ENCODE measurements at regions not wholly inside any gene's neighbourhood (a gene's known extent, or its start where the extent isn't known, plus 50 kb on each side); places are given as distances from the start of the nearest gene placed in this dataset.

GRCh38 chr2:22843919-22844537 lies 541.0 kb upstream of the KLHL29 start:
- H3K4me2 ChIP-seq (ENCODE audit: low read length), result no peak overlapping the region
- H4K20me1 ChIP-seq (ENCODE audit: insufficient read depth, low read length), result no peaks in the 10 kb centered on the region
- TF ChIP-seq EZH2phosphoT487 (IDR thresholded peaks at IDR 0.05; ENCODE audit: low read depth), result no peak
- H3K79me2 ChIP-seq (ENCODE audit: low read length), result no peaks in the 10 kb centered on the region
- H3K27me3 ChIP-seq (ENCODE audit: low read depth, low read length), result no peaks in the 10 kb centered on the region
- no peaks in the 10 kb centered on the region for H3K4me1 ChIP-seq (ENCODE audit: low read length)
- no peaks in the 10 kb centered on the region for H3K36me3 ChIP-seq (replicated peaks; ENCODE audit: low read depth, low read length)
- no peaks in the 10 kb centered on the region for H3K9me3 ChIP-seq (ENCODE audit: insufficient read depth, low read length)
- H3K4me3 ChIP-seq (ENCODE audit: low read length), result no peak overlapping the region
- H2AFZ ChIP-seq (ENCODE audit: low read depth, low read length), result no peak overlapping the region
- no peak overlapping the region for H3K27ac ChIP-seq (ENCODE audit: low read length)
- H3K9ac ChIP-seq (ENCODE audit: low read length), result no peak overlapping the region

GRCh38 chr2:22850310-22850709 lies 534.7 kb upstream of the KLHL29 start:
- Histone ChIP-seq H3K9me3 (ENCODE audit: insufficient read depth, low read length) (no peaks in the 10 kb centered on the region), H3K36me3 (replicated peaks; ENCODE audit: low read depth, low read length) (no peaks in the 10 kb centered on the region), H3K4me1 (ENCODE audit: low read length) (no peaks in the 10 kb centered on the region), H4K20me1 (ENCODE audit: insufficient read depth, low read length) (no peaks in the 10 kb centered on the region), H3K4me2 (ENCODE audit: low read length) (no peak overlapping the region), H3K4me3 (ENCODE audit: low read length) (no peak overlapping the region), H3K9ac (ENCODE audit: low read length) (no peak overlapping the region), H3K79me2 (ENCODE audit: low read length) (no peaks in the 10 kb centered on the region), H3K27ac (ENCODE audit: low read length) (no peak overlapping the region), H3K27me3 (ENCODE audit: low read depth, low read length) (no peaks in the 10 kb centered on the region), H2AFZ (ENCODE audit: low read depth, low read length) (no peak overlapping the region)
- TF ChIP-seq CTCF (IDR thresholded peaks at IDR 0.05; ENCODE audit: low read depth, low read length), result no peak
- TF ChIP-seq EZH2phosphoT487 (IDR thresholded peaks at IDR 0.05; ENCODE audit: low read depth), result no peak

DNA sequence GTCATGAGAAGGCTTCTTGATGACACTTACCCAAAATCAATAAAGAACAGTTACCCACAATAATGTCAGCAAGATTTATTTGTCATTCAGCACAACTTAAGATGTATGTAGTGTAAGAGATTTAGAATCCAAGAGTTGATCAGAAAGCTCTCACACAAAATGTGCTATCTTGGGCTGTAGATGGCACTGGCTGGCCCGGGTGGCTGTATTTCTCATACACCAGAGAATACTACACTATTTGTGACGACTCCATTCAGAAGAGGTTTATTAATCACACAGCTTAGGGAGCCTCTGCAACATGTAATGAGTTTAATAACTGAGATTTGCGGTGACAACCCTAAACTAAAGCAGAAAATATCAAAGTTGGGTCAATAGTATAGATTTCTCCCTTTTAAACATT lies 530.4 kb upstream of the KLHL29 start:
- Histone ChIP-seq H3K79me2 (ENCODE audit: low read length) (no peaks in the 10 kb centered on the region), H3K4me3 (ENCODE audit: low read length) (no peak overlapping the region), H3K4me2 (ENCODE audit: low read length) (no peak overlapping the region), H3K9ac (ENCODE audit: low read length) (no peak overlapping the region), H3K36me3 (replicated peaks; ENCODE audit: low read depth, low read length) (no peaks in the 10 kb centered on the region), H3K4me1 (ENCODE audit: low read length) (no peaks in the 10 kb centered on the region), H3K27me3 (ENCODE audit: low read depth, low read length) (no peaks in the 10 kb centered on the region), H2AFZ (ENCODE audit: low read depth, low read length) (no peak overlapping the region), H4K20me1 (ENCODE audit: insufficient read depth, low read length) (no peaks in the 10 kb centered on the region), H3K9me3 (ENCODE audit: insufficient read depth, low read length) (no peaks in the 10 kb centered on the region), H3K27ac (ENCODE audit: low read length) (no peak overlapping the region)
- no peak for TF ChIP-seq EZH2phosphoT487 (IDR thresholded peaks at IDR 0.05; ENCODE audit: low read depth)
- no peak for TF ChIP-seq CTCF (IDR thresholded peaks at IDR 0.05; ENCODE audit: low read depth, low read length)

DNA sequence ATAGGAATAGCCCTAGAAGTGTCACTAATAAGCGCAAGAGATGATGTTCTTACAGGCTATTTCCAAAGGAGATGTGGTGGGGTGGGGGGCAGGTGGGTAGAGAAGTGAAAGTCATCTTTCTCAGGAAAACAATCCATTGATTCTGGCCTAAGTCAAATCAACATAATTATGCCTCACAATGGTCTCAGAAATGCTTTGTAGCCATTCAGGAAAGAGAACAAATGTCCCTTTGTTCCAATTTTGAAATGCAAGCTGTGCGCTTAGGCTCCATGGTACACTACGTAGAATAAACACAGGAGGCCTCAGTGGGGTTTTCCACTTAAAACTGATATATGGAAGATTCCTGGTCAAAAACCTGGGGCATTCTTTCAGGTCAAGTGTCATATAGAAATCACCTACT lies 529.9 kb upstream of the KLHL29 start:
- H3K4me1 ChIP-seq (ENCODE audit: low read length), result no peaks in the 10 kb centered on the region
- no peaks in the 10 kb centered on the region for H3K79me2 ChIP-seq (ENCODE audit: low read length)
- H2AFZ ChIP-seq (ENCODE audit: low read depth, low read length), result no peak overlapping the region

More for the DNA sequence above, 529.9 kb upstream of the KLHL29 start:
- H4K20me1 ChIP-seq (ENCODE audit: insufficient read depth, low read length), result no peaks in the 10 kb centered on the region
- H3K27ac ChIP-seq (ENCODE audit: low read length), result no peak overlapping the region
- no peak overlapping the region for H3K4me2 ChIP-seq (ENCODE audit: low read length)
- no peaks in the 10 kb centered on the region for H3K27me3 ChIP-seq (ENCODE audit: low read depth, low read length)
- no peaks in the 10 kb centered on the region for H3K9me3 ChIP-seq (ENCODE audit: insufficient read depth, low read length)
- H3K9ac ChIP-seq (ENCODE audit: low read length), result no peak overlapping the region
- TF ChIP-seq EZH2phosphoT487 (IDR thresholded peaks at IDR 0.05; ENCODE audit: low read depth) (no peak), CTCF (IDR thresholded peaks at IDR 0.05; ENCODE audit: low read depth, low read length) (no peak)
- no peak overlapping the region for H3K4me3 ChIP-seq (ENCODE audit: low read length)
- H3K36me3 ChIP-seq (replicated peaks; ENCODE audit: low read depth, low read length), result no peaks in the 10 kb centered on the region
